ENCODE measurements at regions not wholly inside any gene's neighbourhood (a gene's known extent, or its start where the extent isn't known, plus 50 kb on each side); places are given as distances from the start of the nearest gene placed in this dataset.

- intact Hi-C loops (cut with DNase I) = no loop called here
- Histone ChIP-seq H3K27me3 (ENCODE audit: insufficient read depth in 3 of 3, low read length in 2 of 3) (no peaks in the 10 kb centered on the region), H3K4me1 (no peaks in the 10 kb centered on the region), H3K36me3 (ENCODE audit: insufficient read depth in 1 of 2, low read depth in 1 of 2) (no peaks in the 10 kb centered on the region), H3K9me3 (no peaks in the 10 kb centered on the region), H3K27ac (no peak overlapping the region), H3K4me3 (no peak overlapping the region)
- TF ChIP-seq, protein P1, sequence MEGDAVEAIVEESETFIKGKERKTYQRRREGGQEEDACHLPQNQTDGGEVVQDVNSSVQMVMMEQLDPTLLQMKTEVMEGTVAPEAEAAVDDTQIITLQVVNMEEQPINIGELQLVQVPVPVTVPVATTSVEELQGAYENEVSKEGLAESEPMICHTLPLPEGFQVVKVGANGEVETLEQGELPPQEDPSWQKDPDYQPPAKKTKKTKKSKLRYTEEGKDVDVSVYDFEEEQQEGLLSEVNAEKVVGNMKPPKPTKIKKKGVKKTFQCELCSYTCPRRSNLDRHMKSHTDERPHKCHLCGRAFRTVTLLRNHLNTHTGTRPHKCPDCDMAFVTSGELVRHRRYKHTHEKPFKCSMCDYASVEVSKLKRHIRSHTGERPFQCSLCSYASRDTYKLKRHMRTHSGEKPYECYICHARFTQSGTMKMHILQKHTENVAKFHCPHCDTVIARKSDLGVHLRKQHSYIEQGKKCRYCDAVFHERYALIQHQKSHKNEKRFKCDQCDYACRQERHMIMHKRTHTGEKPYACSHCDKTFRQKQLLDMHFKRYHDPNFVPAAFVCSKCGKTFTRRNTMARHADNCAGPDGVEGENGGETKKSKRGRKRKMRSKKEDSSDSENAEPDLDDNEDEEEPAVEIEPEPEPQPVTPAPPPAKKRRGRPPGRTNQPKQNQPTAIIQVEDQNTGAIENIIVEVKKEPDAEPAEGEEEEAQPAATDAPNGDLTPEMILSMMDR (IDR thresholded peaks at IDR 0.05) = no peak
- 89 to 91% (median 91%) methylated on average over 11 to 12 of the region's 12 CpGs for WGBS, 3 donors
- ATAC-seq (no peak), DNase-seq (no peak)
Measured at GRCh38 chr3:164818318-164818717, 260.0 kb downstream of the SI start.

DNA sequence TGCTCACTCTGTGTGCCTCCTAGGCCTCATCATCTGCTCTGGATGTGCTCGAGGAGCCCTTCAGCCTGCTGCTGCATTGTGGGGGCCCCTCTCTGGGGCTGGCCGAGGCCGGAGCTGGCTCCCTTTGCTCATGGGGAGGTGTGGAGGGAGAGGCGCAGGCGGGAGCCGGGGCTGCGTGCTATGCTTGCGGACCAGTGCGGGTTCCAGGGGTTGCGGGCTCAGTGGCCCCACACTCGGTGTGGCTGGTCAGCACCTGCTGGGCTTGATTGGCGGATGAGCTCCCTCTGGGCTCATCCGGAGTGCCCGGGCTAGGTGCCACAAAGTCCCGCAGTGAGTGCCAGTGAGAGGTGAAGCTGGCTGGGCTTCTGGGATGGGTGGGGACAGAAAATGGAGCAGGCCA is 264.2 kb downstream of the SI start:
- 87 to 91% (median 88%) methylated on average over 15 of the region's 15 CpGs for WGBS, 3 donors
- no peak for DNase-seq

GRCh38 chr3:164812042-164812441 is 266.3 kb downstream of the SI start:
- Histone ChIP-seq H3K36me3 (ENCODE audit: insufficient read depth in 1 of 2, low read depth in 1 of 2) (no peaks in the 10 kb centered on the region), H3K27ac (no peak overlapping the region), H3K4me1 (no peaks in the 10 kb centered on the region), H3K4me3 (no peak overlapping the region), H3K27me3 (ENCODE audit: insufficient read depth in 3 of 3, low read length in 2 of 3) (no peaks in the 10 kb centered on the region), H3K9me3 (no peaks in the 10 kb centered on the region)
- TF ChIP-seq, protein P1 (IDR thresholded peaks at IDR 0.05) = no peak
- intact Hi-C loops (cut with DNase I) = no loop called here
- 83 to 87% (median 85%) methylated on average over 6 of the region's 6 CpGs for WGBS, 3 donors
- no peak for ATAC-seq
- no peak for DNase-seq

More for the DNA sequence above, 264.2 kb downstream of the SI start:
- intact Hi-C loops (cut with DNase I) = no loop called here
- H3K4me1 ChIP-seq = no peaks in the 10 kb centered on the region
- TF ChIP-seq, protein P1 (IDR thresholded peaks at IDR 0.05) = no peak
- H3K4me3 ChIP-seq = no peak overlapping the region
- H3K27ac ChIP-seq = no peak overlapping the region
- H3K9me3 ChIP-seq = no peaks in the 10 kb centered on the region
- no peaks in the 10 kb centered on the region for H3K27me3 ChIP-seq (ENCODE audit: insufficient read depth in 3 of 3, low read length in 2 of 3)
- no peak for ATAC-seq
- H3K36me3 ChIP-seq (ENCODE audit: insufficient read depth in 1 of 2, low read depth in 1 of 2) = no peaks in the 10 kb centered on the region

GRCh38 chr3:164806188-164806587 is 272.1 kb downstream of the SI start:
- no peaks in the 10 kb centered on the region for H3K9me3 ChIP-seq
- H3K36me3 ChIP-seq (ENCODE audit: insufficient read depth in 1 of 2, low read depth in 1 of 2) = no peaks in the 10 kb centered on the region
- H3K27me3 ChIP-seq (ENCODE audit: insufficient read depth in 3 of 3, low read length in 2 of 3) = no peaks in the 10 kb centered on the region
- ATAC-seq (no peak), DNase-seq (no peak)
- no peak overlapping the region for H3K27ac ChIP-seq
- H3K4me3 ChIP-seq = no peak overlapping the region
- H3K4me1 ChIP-seq = no peaks in the 10 kb centered on the region
- 69 to 85% (median 82%) methylated on average over 2 of the region's 2 CpGs for WGBS, 3 donors
- intact Hi-C loops (cut with DNase I) = no loop called here
- TF ChIP-seq, protein P1 (IDR thresholded peaks at IDR 0.05) = no peak

DNA sequence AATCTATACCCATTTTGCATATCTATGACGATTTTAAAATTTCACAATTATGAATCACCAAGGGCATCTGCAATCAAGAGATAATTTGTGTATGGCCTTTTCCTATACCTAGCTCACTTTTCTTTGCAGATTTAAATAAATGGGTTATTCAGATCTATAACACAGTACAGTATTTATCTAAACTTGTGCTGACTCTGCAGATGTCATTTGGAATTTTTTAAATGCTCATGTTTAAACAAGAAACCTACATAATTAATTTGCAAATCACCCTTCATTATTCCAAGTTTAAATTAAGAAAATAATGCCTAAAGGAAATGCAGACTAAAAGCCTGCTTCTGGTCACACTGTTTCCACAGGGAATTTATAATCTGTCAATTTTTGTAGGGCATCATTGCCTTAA is 284.2 kb downstream of the SI start:
- H3K27ac ChIP-seq = no peak overlapping the region
- H3K4me1 ChIP-seq = no peaks in the 10 kb centered on the region
- H3K4me3 ChIP-seq = no peak overlapping the region
- intact Hi-C loops (cut with DNase I) = no loop called here
- no peak for ATAC-seq
- no peak for DNase-seq
- 78 to 83% (median 83%) methylated on average over 1 of the region's 1 CpG for WGBS, 3 donors
- no peaks in the 10 kb centered on the region for H3K27me3 ChIP-seq (ENCODE audit: insufficient read depth in 3 of 3, low read length in 2 of 3)
- no peaks in the 10 kb centered on the region for H3K36me3 ChIP-seq (ENCODE audit: insufficient read depth in 1 of 2, low read depth in 1 of 2)
- no peaks in the 10 kb centered on the region for H3K9me3 ChIP-seq
- TF ChIP-seq, protein P1 (IDR thresholded peaks at IDR 0.05) = no peak

Measured in psoas muscle (tissue), 7 donors.